ENCODE measurements at regions not wholly inside any gene's neighbourhood (a gene's known extent, or its start where the extent isn't known, plus 50 kb on each side); places are given as distances from the start of the nearest gene placed in this dataset.

DNA sequence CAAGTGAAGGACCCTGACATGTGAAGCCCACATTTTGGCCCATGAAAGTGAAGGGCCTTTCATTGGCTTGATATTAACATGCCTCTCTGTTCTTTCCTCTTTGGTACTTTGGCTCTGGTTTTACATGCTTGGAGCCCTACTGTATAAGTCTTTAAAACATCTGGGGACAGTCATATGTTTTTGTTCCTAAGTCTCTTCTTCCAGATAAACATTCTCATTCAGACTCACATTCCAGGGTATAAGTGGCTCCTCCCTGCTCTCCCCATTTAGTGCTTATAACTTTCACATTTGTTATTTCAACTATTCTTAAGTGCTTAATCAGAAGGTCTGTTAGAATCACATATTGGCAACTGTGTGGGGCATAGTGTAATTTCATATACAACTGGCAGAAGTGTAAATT lies 1932.2 kb upstream of the CELF4 start:
- H3K27me3 ChIP-seq = no peaks in the 10 kb centered on the region
- no peaks in the 10 kb centered on the region for H3K9me3 ChIP-seq
- no peaks in the 10 kb centered on the region for H3K36me3 ChIP-seq
- H3K27ac ChIP-seq = no peak overlapping the region
- no peak for TF ChIP-seq POLR2A (IDR thresholded peaks at IDR 0.05)
- TF ChIP-seq, protein P1, sequence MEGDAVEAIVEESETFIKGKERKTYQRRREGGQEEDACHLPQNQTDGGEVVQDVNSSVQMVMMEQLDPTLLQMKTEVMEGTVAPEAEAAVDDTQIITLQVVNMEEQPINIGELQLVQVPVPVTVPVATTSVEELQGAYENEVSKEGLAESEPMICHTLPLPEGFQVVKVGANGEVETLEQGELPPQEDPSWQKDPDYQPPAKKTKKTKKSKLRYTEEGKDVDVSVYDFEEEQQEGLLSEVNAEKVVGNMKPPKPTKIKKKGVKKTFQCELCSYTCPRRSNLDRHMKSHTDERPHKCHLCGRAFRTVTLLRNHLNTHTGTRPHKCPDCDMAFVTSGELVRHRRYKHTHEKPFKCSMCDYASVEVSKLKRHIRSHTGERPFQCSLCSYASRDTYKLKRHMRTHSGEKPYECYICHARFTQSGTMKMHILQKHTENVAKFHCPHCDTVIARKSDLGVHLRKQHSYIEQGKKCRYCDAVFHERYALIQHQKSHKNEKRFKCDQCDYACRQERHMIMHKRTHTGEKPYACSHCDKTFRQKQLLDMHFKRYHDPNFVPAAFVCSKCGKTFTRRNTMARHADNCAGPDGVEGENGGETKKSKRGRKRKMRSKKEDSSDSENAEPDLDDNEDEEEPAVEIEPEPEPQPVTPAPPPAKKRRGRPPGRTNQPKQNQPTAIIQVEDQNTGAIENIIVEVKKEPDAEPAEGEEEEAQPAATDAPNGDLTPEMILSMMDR (IDR thresholded peaks at IDR 0.05) = no peak
- H3K4me3 ChIP-seq = no peak overlapping the region
- H3K4me1 ChIP-seq = no peaks in the 10 kb centered on the region
- DNase-seq = no peak

DNA sequence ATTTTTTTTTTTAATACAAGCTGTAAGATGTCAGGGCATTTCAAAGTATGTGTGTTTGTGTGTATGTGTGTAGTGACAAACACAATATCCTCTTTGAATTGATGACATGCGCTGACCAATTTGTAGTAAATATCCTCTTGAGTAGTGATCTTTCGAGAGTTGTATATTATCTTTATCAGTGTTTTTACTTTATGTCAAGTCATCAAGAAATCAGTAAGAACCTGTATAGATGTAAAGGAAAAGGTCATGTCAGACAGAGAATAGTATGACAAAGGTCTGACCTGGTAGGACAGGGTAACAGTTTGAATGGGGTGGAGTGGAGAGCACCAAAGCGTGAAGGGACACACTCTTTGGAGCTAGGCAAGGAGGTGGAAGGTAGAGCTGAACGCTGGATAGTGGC lies 1931.4 kb upstream of the CELF4 start:
- H3K27ac ChIP-seq = no peak overlapping the region
- no peaks in the 10 kb centered on the region for H3K9me3 ChIP-seq
- TF ChIP-seq, protein P1 (IDR thresholded peaks at IDR 0.05) = no peak
- TF ChIP-seq POLR2A (IDR thresholded peaks at IDR 0.05) = no peak
- no peaks in the 10 kb centered on the region for H3K4me1 ChIP-seq
- H3K27me3 ChIP-seq = no peaks in the 10 kb centered on the region
- H3K36me3 ChIP-seq = no peaks in the 10 kb centered on the region
- DNase-seq = no peak
- H3K4me3 ChIP-seq = no peak overlapping the region

DNA sequence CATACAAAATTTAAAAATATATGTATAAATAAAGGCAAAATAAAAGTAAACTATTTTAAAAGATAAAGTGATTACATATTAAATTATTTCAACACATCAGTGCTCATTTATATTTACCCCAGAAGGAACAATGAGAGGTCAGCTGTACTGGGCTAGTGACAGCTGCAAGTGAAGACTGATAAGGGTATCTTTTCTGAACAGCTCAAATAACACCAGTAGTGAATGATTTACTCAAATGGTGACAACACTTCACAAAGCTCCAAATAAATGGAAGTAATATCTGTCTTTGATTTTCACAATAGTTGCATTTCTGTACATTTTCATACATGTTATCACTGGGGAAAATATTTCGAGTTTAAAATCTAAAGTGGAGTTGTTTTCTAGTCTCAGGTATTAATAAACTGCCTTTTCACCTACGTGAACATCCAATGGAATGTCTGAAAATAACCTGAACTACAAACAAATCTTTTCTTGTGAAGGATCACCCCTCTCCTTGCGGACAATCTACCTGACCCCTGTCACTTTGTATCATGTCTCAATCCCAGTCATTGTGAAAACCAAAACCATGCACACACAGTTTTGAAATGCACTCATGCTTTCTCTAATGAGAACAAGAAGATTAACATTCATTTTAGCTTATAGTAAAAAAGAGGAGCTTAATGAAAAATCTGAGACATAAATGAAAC lies 1928.8 kb upstream of the CELF4 start:
- H3K27ac ChIP-seq = no peak overlapping the region
- no peak for DNase-seq
- TF ChIP-seq, protein P1 (IDR thresholded peaks at IDR 0.05) = no peak
- TF ChIP-seq POLR2A (IDR thresholded peaks at IDR 0.05) = no peak
- no peak overlapping the region for H3K4me3 ChIP-seq
- H3K27me3 ChIP-seq = no peaks in the 10 kb centered on the region
- H3K36me3 ChIP-seq = no peaks in the 10 kb centered on the region
- H3K4me1 ChIP-seq = no peaks in the 10 kb centered on the region
- no peaks in the 10 kb centered on the region for H3K9me3 ChIP-seq

DNA sequence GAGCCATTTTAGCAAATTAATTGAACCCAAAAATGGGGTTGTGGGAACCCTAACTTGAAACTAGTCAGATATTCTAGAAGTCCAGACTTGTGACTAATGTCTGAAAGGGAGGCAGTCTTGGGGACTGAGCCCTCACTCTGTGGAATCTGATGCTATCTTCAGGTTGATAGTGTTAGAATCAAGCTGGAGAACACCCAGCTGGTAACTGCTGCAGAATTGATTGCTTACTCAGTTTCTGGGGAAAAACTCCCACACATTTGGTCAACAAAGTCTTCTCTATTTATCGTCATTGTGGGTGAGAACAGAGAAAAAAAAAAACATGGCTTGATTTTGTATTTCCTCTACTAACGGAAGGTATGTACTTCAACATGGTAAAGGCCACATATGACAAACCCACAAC lies 1925.8 kb upstream of the CELF4 start:
- DNase-seq = no peak
- H3K4me3 ChIP-seq = no peak overlapping the region
- TF ChIP-seq, protein P1 (IDR thresholded peaks at IDR 0.05) = no peak
- no peak for TF ChIP-seq POLR2A (IDR thresholded peaks at IDR 0.05)
- H3K9me3 ChIP-seq = no peaks in the 10 kb centered on the region
- no peaks in the 10 kb centered on the region for H3K4me1 ChIP-seq
- no peaks in the 10 kb centered on the region for H3K27me3 ChIP-seq
- no peaks in the 10 kb centered on the region for H3K36me3 ChIP-seq
- H3K27ac ChIP-seq = no peak overlapping the region

DNA sequence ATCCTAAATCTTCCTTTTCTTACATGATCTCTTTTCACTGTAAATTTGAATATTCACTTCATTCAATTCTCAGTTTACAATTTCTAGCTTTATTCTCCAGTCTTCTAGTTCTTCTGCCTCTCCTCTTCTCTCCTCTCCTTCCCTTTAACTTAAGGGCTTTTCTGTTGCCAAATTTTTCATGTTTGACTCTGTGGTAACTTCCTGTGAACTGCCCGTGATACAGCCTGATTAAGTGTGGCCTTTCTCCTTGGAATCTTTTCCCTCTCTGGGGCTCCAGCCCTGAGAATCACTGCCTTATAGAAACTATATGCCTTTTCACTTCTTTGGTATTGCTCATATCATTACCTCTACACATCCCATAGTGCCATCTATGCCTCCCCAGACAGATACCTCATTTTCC lies 1923.8 kb upstream of the CELF4 start:
- Histone ChIP-seq H3K4me1 (no peaks in the 10 kb centered on the region), H3K36me3 (no peaks in the 10 kb centered on the region), H3K4me3 (no peak overlapping the region), H3K27me3 (no peaks in the 10 kb centered on the region), H3K27ac (no peak overlapping the region), H3K9me3 (no peaks in the 10 kb centered on the region)
- DNase-seq = no peak
- TF ChIP-seq, protein P1 (IDR thresholded peaks at IDR 0.05) = no peak
- TF ChIP-seq POLR2A (IDR thresholded peaks at IDR 0.05) = no peak

DNA sequence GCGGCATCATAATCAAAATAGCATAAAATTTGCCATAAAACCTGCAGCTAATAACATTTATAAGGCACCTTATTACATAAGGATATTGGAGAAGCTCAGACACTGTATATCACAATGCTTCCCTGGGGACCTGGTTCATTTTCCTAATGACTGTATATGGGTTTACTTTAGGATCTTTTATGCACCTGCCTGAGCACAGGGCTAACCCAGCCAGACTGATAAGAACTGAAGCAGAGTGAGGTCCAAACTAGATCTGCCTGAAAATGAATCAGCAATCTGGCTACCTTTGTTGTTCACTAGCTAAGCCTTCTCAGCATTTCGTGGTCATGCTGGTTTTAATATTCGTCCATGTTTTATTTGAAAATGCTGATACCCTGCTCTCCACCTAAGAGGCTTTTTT lies 1922.3 kb upstream of the CELF4 start:
- DNase-seq = no peak
- Histone ChIP-seq H3K4me3 (no peak overlapping the region), H3K9me3 (no peaks in the 10 kb centered on the region), H3K27ac (no peak overlapping the region), H3K27me3 (no peaks in the 10 kb centered on the region), H3K36me3 (no peaks in the 10 kb centered on the region), H3K4me1 (no peaks in the 10 kb centered on the region)
- no peak for TF ChIP-seq POLR2A (IDR thresholded peaks at IDR 0.05)
- TF ChIP-seq, protein P1 (IDR thresholded peaks at IDR 0.05) = no peak

Data from Peyer's patch (tissue), 4 donors.